RWPE2 (cell line): ENCODE measurements at regions not wholly inside any gene's neighbourhood (a gene's known extent, or its start where the extent isn't known, plus 50 kb on each side); places are given as distances from the start of the nearest gene placed in this dataset.

Experiments
- ATAC-seq: fragments of 200-7000 bp; cut with Tn5 transposase; 3 replicates; pipeline ENCODE4 v1.9.1; 2021; ENCODE audit warnings: low read depth
- DNase-seq: peaks from one replicate; pipeline ENCODE4 v3.0.0-alpha.2; 2020; ENCODE audit warnings: low spot score
- H3K27ac ChIP-seq: fragments of 450-650 bp; 2 replicates; pipeline ENCODE4 v1.5.1; 2017; ENCODE audit warnings: mild to moderate bottlenecking; ENCODE audit not compliant: poor library complexity, severe bottlenecking
- H3K27me3 ChIP-seq: fragments of 250-450 bp; sonication (Bioruptor Pico); 2 replicates; pipeline ENCODE4 v1.5.1; 2021; ENCODE audit warnings: mild to moderate bottlenecking, moderate library complexity; ENCODE audit not compliant: insufficient read depth, poor library complexity, severe bottlenecking
- H3K36me3 ChIP-seq: fragments of 250-450 bp; sonication (Bioruptor Pico); 2 replicates; pipeline ENCODE4 v1.5.1; 2020; ENCODE audit warnings: low read depth, mild to moderate bottlenecking, moderate library complexity
- H3K4me1 ChIP-seq: fragments of 250-450 bp; sonication (Bioruptor Pico); 2 replicates; pipeline ENCODE4 v1.5.1; 2021; ENCODE audit warnings: mild to moderate bottlenecking, moderate library complexity; ENCODE audit not compliant: insufficient read depth, poor library complexity, severe bottlenecking
- H3K4me3 ChIP-seq: fragments of 250-450 bp; sonication (Bioruptor Pico); 2 replicates; pipeline ENCODE4 v1.5.1; 2021; ENCODE audit warnings: mild to moderate bottlenecking, moderate library complexity; ENCODE audit not compliant: severe bottlenecking
- H3K9me3 ChIP-seq: fragments of 250-450 bp; sonication (Bioruptor Pico); 2 replicates; pipeline ENCODE4 v1.5.1; 2021; ENCODE audit warnings: mild to moderate bottlenecking, moderate library complexity; ENCODE audit not compliant: severe bottlenecking
- TF ChIP-seq, protein P1 (sequence below): fragments of 450-650 bp; IDR thresholded peaks from one replicate; pipeline ENCODE4 v1.5.1; 2017; ENCODE audit warnings: mild to moderate bottlenecking, moderate library complexity; ENCODE audit not compliant: poor library complexity, severe bottlenecking

DNA sequence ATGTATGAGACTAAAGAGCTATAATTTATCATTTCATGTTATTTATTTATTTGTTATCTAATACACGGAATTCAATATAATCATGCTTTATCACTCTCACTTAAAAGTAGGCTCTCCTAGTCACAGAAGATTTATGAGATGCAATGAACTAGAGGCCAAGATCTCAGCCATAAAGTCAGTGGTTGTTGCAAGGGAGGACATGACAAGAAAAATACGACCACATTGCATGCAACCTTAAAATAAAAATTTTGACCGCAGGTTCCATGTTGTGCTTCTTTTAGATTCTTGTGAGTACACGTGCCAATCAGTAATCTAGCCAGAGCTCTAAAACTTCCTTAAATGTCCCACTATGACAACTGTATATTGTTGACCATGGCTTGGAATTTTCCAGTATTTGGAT lies 75.9 kb upstream of the SP8 start:
- DNase-seq = no peak
- Histone ChIP-seq H3K4me1 (no peaks in the 10 kb centered on the region), H3K9me3 (no peaks in the 10 kb centered on the region), H3K36me3 (no peaks in the 10 kb centered on the region), H3K27me3 (no peaks in the 10 kb centered on the region), H3K27ac (no peak overlapping the region), H3K4me3 (no peak overlapping the region)
- TF ChIP-seq, protein P1, sequence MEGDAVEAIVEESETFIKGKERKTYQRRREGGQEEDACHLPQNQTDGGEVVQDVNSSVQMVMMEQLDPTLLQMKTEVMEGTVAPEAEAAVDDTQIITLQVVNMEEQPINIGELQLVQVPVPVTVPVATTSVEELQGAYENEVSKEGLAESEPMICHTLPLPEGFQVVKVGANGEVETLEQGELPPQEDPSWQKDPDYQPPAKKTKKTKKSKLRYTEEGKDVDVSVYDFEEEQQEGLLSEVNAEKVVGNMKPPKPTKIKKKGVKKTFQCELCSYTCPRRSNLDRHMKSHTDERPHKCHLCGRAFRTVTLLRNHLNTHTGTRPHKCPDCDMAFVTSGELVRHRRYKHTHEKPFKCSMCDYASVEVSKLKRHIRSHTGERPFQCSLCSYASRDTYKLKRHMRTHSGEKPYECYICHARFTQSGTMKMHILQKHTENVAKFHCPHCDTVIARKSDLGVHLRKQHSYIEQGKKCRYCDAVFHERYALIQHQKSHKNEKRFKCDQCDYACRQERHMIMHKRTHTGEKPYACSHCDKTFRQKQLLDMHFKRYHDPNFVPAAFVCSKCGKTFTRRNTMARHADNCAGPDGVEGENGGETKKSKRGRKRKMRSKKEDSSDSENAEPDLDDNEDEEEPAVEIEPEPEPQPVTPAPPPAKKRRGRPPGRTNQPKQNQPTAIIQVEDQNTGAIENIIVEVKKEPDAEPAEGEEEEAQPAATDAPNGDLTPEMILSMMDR = no peak
- ATAC-seq = no peak

DNA sequence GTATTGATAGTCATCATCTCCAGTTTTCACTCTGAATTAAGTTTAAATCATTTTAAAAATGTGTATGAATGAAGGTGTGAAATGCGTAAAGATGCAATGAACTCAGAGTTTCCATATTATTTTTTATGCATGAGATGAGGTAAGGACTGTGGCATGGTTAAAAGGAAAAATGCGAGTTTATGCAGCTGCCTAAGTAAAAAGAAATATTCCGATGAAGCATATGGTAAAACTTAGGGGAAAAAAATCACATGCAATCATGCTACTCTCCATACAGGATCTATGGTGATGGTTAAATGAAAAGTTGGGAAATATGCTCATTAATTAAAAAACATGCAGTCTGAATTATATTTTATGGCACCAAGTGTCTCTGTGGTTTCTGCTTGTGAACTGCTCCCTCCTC lies 77.5 kb upstream of the SP8 start:
- H3K27ac ChIP-seq = no peak overlapping the region
- H3K9me3 ChIP-seq = no peaks in the 10 kb centered on the region
- no peaks in the 10 kb centered on the region for H3K27me3 ChIP-seq
- H3K4me1 ChIP-seq = no peaks in the 10 kb centered on the region
- no peaks in the 10 kb centered on the region for H3K36me3 ChIP-seq
- no peak overlapping the region for H3K4me3 ChIP-seq
- TF ChIP-seq, protein P1 = no peak
- DNase-seq (no peak), ATAC-seq (no peak)

DNA sequence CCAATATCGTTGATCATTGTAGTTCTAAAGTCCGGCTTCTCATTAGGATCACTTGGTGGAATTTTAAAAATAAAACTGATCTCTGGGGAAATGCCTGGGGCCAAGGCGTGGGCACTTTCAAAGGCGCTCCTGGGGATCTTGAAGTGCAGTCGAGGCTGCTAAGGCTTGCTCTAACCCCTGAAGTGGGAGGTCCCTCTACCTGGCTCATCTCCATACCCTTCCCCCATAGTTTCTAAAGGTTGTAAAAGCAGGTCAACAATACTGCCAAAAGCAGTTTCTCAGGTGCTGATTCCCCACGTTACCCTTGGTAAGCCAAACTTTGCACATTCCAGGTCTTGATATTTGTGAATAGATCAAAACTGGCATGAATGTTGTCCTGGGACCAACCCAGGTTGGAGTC lies 79.0 kb upstream of the SP8 start:
- Histone ChIP-seq H3K9me3 (no peaks in the 10 kb centered on the region), H3K4me3 (no peak overlapping the region), H3K36me3 (no peaks in the 10 kb centered on the region), H3K4me1 (no peaks in the 10 kb centered on the region), H3K27me3 (no peaks in the 10 kb centered on the region), H3K27ac (no peak overlapping the region)
- ATAC-seq = no peak
- TF ChIP-seq, protein P1 = no peak
- DNase-seq = no peak

DNA sequence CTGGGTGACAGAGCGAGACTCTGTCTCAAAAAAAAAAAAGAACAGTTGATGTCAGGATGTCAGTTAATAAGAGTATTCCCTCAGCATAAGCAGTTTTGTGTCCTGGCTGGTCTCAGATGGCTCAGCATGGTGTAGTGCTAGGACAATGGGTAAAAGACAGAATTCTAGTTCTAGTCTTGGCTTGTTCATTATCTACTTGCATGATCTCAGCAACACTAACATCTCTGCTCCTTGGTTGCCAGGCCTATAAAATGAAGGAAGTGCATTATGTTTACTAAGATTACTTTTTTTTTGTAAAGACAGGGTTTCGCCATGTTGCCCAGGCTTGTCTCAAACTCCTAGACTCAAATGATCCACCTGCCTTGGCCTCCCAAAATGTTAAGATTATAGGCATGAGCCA lies 84.3 kb upstream of the SP8 start:
- H3K27ac ChIP-seq = no peak overlapping the region
- DNase-seq = no peak
- no peaks in the 10 kb centered on the region for H3K9me3 ChIP-seq
- no peak overlapping the region for H3K4me3 ChIP-seq
- H3K36me3 ChIP-seq = no peaks in the 10 kb centered on the region
- H3K27me3 ChIP-seq = no peaks in the 10 kb centered on the region
- TF ChIP-seq, protein P1 = no peak
- ATAC-seq = no peak
- no peaks in the 10 kb centered on the region for H3K4me1 ChIP-seq

DNA sequence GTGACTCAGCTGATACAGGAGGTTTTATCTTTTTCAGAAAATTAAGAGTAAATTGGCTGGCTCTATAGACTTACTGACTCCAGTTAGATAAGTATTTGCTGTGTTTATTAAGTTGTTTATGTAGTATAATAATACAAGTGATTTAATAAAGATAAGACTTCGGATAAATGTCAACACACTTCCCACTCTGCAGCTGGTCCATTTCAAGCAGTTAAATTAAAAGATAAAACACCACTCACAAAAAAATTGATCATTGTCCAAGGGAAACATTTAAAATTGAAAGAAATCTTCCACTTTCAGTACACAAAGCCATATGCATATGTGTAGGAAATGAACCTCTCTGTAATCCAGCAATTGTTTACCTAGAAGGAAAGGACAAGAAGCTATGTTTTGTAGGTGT lies 106.1 kb upstream of the SP8 start:
- no peaks in the 10 kb centered on the region for H3K27me3 ChIP-seq
- H3K9me3 ChIP-seq = no peaks in the 10 kb centered on the region
- no peak overlapping the region for H3K27ac ChIP-seq
- H3K4me1 ChIP-seq = peaks cover 32% of the 10 kb centered on the region
- DNase-seq (no peak), ATAC-seq (no peak)
- no peak overlapping the region for H3K4me3 ChIP-seq
- H3K36me3 ChIP-seq = no peaks in the 10 kb centered on the region
- TF ChIP-seq, protein P1 = no peak
